ENCODE measurements at regions not wholly inside any gene's neighbourhood (a gene's known extent, or its start where the extent isn't known, plus 50 kb on each side); places are given as distances from the start of the nearest gene placed in this dataset.
"Not testable (repeated sequence)": the region's sequence is repeated elsewhere in the genome, so short reads cannot be mapped to it uniquely, and the experiment has no call there.

DNA sequence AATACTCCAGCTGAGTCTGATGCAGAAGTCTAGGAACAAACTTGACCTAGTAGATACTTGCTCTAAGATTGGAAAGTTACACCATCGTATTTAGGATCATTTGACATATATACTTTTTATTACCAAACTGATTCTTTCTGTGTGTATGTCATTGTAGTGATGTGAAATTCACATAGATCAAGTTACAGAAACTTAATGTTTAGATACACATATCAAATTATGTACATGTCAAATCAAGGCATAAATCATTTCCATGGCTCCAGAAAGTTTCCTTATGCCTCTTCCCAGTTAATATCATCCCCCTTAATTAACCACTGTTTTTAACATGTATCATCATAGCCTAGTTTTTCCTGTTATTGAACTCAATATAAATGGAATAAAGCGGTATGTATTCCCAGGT, 292.0 kb upstream of the CDH11 start:
- DNase-seq (no peak), ATAC-seq (no peak)
- intact Hi-C loops (cut with DNase I), result no loop called here

- intact Hi-C loops (cut with DNase I), result no loop called here
- ATAC-seq (no peak), DNase-seq (no peak)
Measured at GRCh38 chr16:65410801-65411200, 288.9 kb upstream of the CDH11 start.

GRCh38 chr16:65409510-65409909, 287.6 kb upstream of the CDH11 start:
- DNase-seq (no peak), ATAC-seq (no peak)
- intact Hi-C loops (cut with DNase I), result no loop called here

DNA sequence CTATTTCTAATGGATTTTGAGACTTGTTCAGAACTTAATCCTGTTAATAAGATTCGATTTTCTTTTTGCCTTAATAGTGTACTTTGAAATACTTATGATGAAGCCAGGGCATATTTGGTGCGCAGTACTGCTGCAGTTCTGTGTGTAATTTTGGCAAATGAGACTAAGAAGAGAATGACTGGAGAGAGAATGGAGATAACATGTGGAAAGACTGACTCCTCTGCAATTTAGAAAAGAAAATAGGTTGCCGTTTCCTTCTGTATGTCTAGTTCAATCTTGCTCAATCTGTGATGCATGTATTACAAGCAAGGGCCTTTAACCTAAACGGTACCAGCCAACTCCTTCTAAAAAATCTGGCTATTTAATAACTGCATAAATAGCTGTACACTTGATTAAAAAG, 285.1 kb upstream of the CDH11 start:
- peak in 1 of 2 donors; percentile 72 for ATAC-seq
- intact Hi-C loops (cut with DNase I), result no loop called here
- DNase-seq, result no peak

- no peak for DNase-seq
- intact Hi-C loops (cut with DNase I), result no loop called here
- no peak for ATAC-seq
Measured at GRCh38 chr16:65406116-65406515, 284.3 kb upstream of the CDH11 start.

DNA sequence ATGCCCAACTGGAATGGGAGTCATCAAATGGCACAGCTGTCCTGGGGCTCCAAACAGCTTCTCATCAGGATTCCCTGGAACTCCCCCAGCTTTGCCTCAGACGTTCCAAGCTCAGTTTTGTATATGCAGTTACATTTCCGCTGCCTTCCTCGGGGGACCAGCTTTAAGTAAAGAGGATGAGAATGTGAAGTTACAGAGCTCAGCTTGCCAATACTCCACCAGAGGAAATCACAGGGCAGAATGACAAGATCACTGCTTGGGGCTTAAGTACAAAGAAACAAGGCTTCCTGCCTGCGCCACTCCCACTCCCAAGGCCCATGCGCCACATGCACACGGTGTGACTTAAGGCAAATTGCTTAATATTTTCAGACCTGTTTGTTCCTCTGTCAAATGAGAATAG, 272.4 kb upstream of the CDH11 start:
- intact Hi-C loops (cut with DNase I), result no loop called here
- DNase-seq (no peak), ATAC-seq (no peak)

GRCh38 chr16:65392806-65393565, 271.1 kb upstream of the CDH11 start:
- no peak for ATAC-seq
- intact Hi-C loops (cut with DNase I), result no loop called here
- DNase-seq, result no peak

DNA sequence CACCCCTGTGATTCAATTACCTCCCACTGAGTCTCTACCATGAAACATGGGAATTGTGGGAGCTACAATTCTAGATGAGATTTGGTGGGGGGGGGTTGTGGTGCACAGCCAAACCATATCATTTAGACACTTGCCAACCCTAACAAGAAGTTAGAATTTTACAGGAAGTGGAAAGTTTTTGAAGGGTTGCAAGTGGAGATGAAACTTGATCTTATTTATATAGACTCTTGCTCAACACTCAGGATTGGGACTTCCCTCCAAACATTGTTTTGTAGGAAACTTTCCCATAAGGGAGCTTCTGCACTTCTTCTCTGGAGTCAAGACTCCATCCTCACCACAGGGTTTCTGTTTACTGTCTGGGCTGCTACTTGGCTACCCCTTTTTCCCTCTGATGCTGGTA, 266.7 kb upstream of the CDH11 start:
- DNase-seq, result no peak

DNA sequence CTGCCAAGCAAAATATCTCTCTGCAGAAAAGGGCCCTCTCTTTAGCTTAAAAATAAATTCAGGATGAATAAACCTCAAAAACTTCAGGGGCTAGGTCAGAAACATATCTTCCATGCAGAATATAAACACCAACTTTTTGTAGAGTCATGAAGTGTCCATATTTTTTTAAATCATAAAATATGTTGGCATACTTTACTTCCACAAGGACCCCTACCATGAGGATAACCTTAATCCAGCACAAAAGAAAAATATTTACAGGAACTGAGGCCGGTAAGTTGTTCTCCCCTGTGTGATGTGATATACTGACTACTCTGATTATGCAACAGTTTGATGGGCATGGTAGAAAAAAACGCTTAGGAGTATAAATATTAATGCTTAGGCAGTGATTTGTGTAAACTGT, 264.8 kb upstream of the CDH11 start:
- DNase-seq, result no peak
- ATAC-seq, result no peak
- intact Hi-C loops (cut with DNase I), result no loop called here

More for the DNA sequence above, 266.7 kb upstream of the CDH11 start:
- no peak for ATAC-seq
- intact Hi-C loops (cut with DNase I), result no loop called here

- no peak for DNase-seq
- intact Hi-C loops (cut with DNase I), result no loop called here
- ATAC-seq, result no peak
Measured at GRCh38 chr16:65384441-65384840, 262.6 kb upstream of the CDH11 start.

- ATAC-seq (no peak), DNase-seq (no peak)
- intact Hi-C loops (cut with DNase I), result no loop called here
Measured at GRCh38 chr16:65377195-65377594, 255.3 kb upstream of the CDH11 start.

- intact Hi-C loops (cut with DNase I), result no loop called here
- ATAC-seq, result no peak
- DNase-seq, result no peak
Measured at GRCh38 chr16:65376601-65377000, 254.7 kb upstream of the CDH11 start.

DNA sequence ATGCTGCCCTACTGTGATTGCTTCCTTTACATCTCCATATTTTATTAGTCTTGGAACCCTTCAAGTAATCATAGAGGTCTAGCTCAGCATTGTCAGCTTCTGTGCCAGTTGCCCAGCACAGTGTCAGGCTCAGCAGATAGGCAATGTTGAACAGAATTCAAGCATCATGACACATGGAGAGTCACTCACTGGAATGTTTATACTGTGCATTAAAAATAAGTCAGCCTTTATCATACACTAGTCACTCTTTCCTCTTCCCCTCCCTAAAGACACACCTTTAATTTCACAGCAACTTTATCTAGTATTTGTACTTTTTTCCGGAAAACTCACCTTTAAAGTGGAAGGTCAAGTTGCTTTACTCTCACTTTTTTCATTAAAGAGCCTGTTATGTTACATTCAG, 253.8 kb upstream of the CDH11 start:
- intact Hi-C loops (cut with DNase I), result no loop called here
- DNase-seq (no peak), ATAC-seq (no peak)

GRCh38 chr16:65373097-65373496, 251.2 kb upstream of the CDH11 start:
- ATAC-seq (peak in 1 of 2 donors; percentile 31), DNase-seq (no peak)
- intact Hi-C loops (cut with DNase I), result no loop called here

DNA sequence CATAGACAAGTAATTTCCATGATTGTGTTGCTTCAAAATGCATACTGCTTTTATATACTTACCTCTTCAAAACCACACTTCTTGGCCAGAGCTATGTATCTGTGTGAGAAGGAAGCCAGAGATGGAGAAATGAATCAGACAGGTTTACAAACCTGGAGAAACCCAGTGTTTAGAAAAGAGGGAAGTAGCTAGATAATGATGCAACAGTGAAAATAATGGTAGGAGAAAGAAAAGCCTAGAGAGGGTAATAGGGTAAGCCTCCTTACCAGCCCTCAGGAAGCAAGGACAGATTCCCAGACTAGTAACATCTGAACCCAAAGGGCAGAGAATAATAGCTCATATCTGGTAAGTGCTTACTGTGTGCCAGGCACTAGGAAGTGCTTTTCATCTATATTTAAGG, 250.3 kb upstream of the CDH11 start:
- ATAC-seq, result no peak
- intact Hi-C loops (cut with DNase I), result no loop called here
- DNase-seq, result no peak

DNA sequence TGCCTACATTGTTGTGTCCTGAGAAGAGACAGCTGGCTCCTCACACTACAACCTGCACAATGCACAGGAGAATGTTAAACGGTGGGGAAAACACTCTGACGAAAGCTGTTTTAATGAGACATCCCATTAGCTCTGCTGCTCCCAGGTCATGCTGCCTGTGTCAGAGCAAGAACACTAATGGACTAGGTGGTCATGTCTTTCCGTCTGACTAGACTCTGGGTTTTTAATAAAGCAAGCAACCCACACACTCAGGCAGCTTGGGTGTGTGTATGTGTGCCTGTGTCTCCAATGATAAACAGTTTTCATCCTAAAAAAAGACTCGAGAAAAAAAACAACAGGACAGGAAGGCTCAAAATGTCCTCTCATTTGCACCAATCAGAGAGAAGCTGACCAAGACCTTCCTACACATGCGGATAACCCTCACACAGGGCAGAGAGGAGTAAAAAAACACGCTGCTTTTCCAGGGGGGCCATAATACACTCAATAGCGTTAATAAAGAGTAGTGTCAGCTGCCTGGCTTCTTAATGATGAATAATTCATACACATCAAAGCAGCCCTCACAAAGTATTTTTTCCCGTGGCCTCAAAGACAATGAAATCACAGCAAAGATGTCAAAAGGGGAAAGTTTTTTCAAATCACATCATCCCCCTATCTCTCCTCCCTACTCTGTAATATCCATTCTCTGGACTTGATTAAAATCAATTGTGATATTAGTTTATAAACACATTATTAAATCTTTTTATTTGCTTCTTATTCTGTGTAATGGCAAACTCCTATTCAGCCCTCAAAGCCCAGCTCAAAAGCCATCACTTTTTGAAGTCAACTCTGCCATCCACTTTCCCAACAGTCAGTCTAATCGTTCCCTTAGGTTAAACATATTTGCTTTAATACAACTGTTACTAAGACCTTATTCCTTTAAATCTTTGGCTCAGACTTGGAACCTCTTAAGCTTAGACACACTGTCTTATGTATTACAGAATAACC, 244.2 kb upstream of the CDH11 start:
- intact Hi-C loops (cut with DNase I), result no loop called here
- ATAC-seq, result no peak
- no peak for DNase-seq

DNA sequence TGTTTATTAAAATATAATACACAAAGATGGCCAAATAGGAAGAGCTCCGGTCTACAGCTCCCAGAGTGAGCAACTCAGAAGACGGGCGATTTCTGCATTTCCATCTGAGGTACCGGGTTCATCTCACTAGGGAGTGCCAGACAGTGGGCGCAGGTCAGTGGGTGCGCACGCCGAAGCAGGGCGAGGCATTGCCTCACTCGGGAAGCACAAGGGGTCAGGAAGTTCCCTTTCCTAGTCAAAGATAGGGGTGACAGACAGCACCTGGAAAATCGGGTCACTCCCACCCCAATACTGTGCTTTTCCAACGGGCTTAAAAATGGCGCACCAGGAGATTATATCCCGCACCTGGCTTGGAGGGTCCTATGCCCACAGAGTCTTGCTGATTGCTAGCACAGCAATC, 234.9 kb upstream of the CDH11 start:
- ATAC-seq; DNase-seq; intact Hi-C loops (cut with DNase I): not testable (repeated sequence)

- ATAC-seq (no peak), DNase-seq (no peak)
- intact Hi-C loops (cut with DNase I), result no loop called here
Measured at GRCh38 chr16:65355706-65356105, 233.8 kb upstream of the CDH11 start.

DNA sequence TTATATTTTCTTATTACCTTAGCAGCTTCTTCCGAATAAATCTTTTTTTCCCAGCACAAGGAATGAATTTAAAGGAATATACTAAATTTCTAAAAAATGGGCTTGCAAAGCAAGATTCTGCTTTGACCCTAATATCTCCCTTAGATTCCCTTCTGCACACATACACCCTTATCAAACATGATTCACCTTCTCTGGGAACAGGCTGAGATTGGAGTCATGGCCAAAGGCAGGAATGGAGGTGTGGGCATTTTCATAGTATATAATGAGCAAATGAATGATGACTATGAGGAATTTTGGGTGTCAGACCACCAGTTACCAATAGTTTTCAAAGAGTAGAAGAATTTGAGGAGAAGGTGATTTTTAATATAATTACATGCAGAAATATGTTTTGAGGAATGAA, 231.3 kb upstream of the CDH11 start:
- ATAC-seq (peak in 1 of 2 donors; percentile 64), DNase-seq (no peak)
- intact Hi-C loops (cut with DNase I), result no loop called here

DNA sequence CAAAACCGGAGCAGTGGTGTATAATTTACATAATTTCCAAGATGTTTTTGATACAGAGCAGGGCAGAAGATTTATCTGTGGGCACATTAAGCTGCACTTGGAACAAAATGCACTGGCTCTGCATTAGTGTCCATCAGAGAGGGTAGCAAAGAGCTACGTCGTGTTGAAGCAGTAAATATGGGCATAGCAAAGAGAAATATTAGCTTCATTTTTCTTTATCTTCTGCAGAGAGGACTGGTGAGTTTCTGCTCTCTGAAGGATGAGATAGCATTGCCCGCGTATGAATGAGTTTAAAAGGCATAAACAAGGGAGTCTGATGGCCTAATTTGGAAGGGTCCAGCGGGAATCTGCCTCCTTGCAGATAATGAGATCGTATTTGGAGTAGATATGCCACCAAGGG, 227.8 kb upstream of the CDH11 start:
- intact Hi-C loops (cut with DNase I), result loop anchor here in 1 of 2 donors (2.0 kb wide), 1 partner anchor 21 kb away; no protein-coding TSS in a partner anchor
- no peak for DNase-seq
- no peak for ATAC-seq
